CD4-positive, alpha-beta T cell (primary cell): ENCODE measurements at regions not wholly inside any gene's neighbourhood (a gene's known extent, or its start where the extent isn't known, plus 50 kb on each side); places are given as distances from the start of the nearest gene placed in this dataset.

Experiments used
- ATAC-seq: fragments of 200-7000 bp; cut with Tn5 transposase; one replicate; pipeline ENCODE4 v1.10.0; 2022; ENCODE audit warnings: mild to moderate bottlenecking; ENCODE audit not compliant: poor library complexity
- CTCF ChIA-PET: fragments of 350-600 bp; sonication (Branson Sonifier 250); formaldehyde crosslinking; loops from one replicate; lab custom pipeline; 2021; ENCODE audit warnings: antibody characterized with exemption, inconsistent platforms; lab: Charles Lee
- POLR2A ChIA-PET: fragments of 350-600 bp; sonication (Branson Sonifier 250); formaldehyde crosslinking; loops from one replicate; lab custom pipeline; 2021; ENCODE audit warnings: antibody characterized with exemption, inconsistent platforms; lab: Charles Lee
- DNase-seq, 14 experiments: peaks; one replicate each; pipeline ENCODE4 v3.0.0-alpha.2; 2013 to 2020; ENCODE audit warnings: mixed read lengths in 2 of 14
- H3K27ac ChIP-seq, 2 donors: one replicate each; pipeline versions ENCODE4 v1.5.1 to v1.7.0; 2013; ENCODE audit warnings: low read length in 2 of 2, low read depth in 1 of 2, mild to moderate bottlenecking in 1 of 2
- H3K27me3 ChIP-seq, 2 experiments: 1 replicate in 1 of 2; 2 replicates in 1 of 2; pipeline versions ENCODE4 v1.6.1 to v1.7.0; 2013; ENCODE audit warnings: low read length in 2 of 2, control low read depth in 1 of 2, mild to moderate bottlenecking in 1 of 2, moderate library complexity in 1 of 2; ENCODE audit not compliant: insufficient read depth in 2 of 2, control insufficient read depth in 1 of 2
- H3K36me3 ChIP-seq: one replicate; pipeline ENCODE4 v1.6.1; 2013; ENCODE audit warnings: low read length, control low read depth; ENCODE audit not compliant: insufficient read depth
- H3K4me1 ChIP-seq: one replicate; pipeline ENCODE4 v1.6.1; 2013; ENCODE audit warnings: low read length, control low read depth; ENCODE audit not compliant: insufficient read depth
- H3K4me3 ChIP-seq: one replicate; pipeline ENCODE4 v1.5.1; 2013; ENCODE audit warnings: mild to moderate bottlenecking, low read length, moderate library complexity
- H3K9me3 ChIP-seq, 2 experiments: 1 replicate in 1 of 2; 2 replicates in 1 of 2; pipeline versions ENCODE4 v1.6.1 to v1.7.0; 2013; ENCODE audit warnings: low read length in 2 of 2, mild to moderate bottlenecking in 2 of 2, control low read depth in 1 of 2, moderate library complexity in 1 of 2; ENCODE audit not compliant: control insufficient read depth in 1 of 2, insufficient read depth in 1 of 2
- H3K27ac Mint-ChIP-seq: one replicate; pipeline ENCODE4 v1.8.0; 2020; ENCODE audit warnings: mixed read lengths
- H3K27me3 Mint-ChIP-seq: one replicate; pipeline ENCODE4 v1.8.0; 2021; ENCODE audit warnings: mixed read lengths
- H3K36me3 Mint-ChIP-seq: one replicate; pipeline ENCODE4 v1.8.0; 2021; ENCODE audit warnings: low read depth, mixed read lengths
- H3K4me1 Mint-ChIP-seq: one replicate; pipeline ENCODE4 v1.8.0; 2021; ENCODE audit warnings: low read depth, mixed read lengths
- H3K4me3 Mint-ChIP-seq: one replicate; pipeline ENCODE4 v1.8.0; 2020; ENCODE audit warnings: mild to moderate bottlenecking, mixed read lengths
- H3K9me3 Mint-ChIP-seq: one replicate; pipeline ENCODE4 v1.8.0; 2020; ENCODE audit warnings: mixed read lengths
- CTCF ChIP-seq: fragments of 200-600 bp; IDR thresholded peaks from one replicate; pipeline ENCODE4 v1.8.0; 2022; ENCODE audit warnings: antibody characterized with exemption, mild to moderate bottlenecking
- intact Hi-C, 2 experiments: fragments of 100-400 bp; cut with DNase I in 1 of 2; cut with micrococcal nuclease in 1 of 2; formaldehyde crosslinking; loops; one replicate each; pipeline versions ENCODE4 v1.15.1 to v1.9.0; 2023 to 2025; cut with DNase I, micrococcal nuclease

DNA sequence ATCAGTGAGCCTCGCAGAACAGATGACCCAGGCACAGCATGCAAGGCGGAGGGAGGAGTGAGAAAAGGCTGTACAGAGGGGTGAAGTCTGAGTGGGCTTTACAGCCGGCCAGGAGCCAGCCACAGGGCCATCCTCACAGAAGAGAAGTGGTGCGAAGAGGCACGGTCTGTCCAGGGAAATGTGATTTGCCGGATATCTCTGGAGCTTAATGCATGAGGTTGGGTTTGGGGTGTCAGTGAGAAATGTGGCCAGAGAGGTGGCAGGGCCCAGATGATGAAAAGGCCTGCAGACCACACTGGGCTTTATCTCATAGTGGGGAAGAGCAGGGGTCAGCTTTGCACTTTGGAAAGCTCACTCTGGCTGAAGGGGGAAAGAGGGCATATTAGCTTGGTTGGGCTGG lies 255.2 kb downstream of the BUD13 start:
- CTCF ChIA-PET: no interaction called here
- Histone ChIP-seq H3K27ac (no peak overlapping the region), H3K4me1 (no peaks in the 10 kb centered on the region), H3K27me3 (peaks cover 9 to 11% of the 10 kb centered on the region in 2 experiments), H3K36me3 (no peaks in the 10 kb centered on the region), H3K9me3 (no peaks in the 10 kb centered on the region), H3K4me3 (no peak overlapping the region)
- Mint-ChIP-seq H3K27me3 (peaks cover 47% of the 10 kb centered on the region), H3K4me3 (no peak overlapping the region), H3K4me1 (no peaks in the 10 kb centered on the region), H3K36me3 (no peaks in the 10 kb centered on the region), H3K9me3 (no peaks in the 10 kb centered on the region), H3K27ac (no peak overlapping the region)
- ATAC-seq: no peak
- intact Hi-C loops: no loop called here
- no peak for TF ChIP-seq CTCF
- POLR2A ChIA-PET: no interaction called here
- DNase-seq: no peak

DNA sequence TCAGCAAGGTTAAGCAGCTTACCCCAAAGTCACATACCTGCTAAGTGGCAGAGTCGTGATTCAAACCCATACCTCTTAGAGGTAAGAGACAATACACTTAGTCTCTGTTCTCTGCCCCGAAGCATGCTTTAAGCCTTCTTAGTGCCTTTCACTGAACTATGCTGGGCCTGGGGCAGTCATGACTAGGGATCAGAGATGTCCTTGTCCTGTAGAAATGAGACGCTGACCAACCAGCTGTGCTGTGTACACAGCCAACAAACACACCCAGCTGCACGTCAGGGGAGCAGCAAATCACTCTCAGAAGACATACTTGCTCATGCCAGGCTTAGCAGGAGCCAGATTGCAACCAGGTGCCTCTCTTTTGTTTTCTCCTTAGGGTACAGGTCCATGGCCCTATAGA lies 255.7 kb downstream of the BUD13 start:
- no peak for TF ChIP-seq CTCF
- ChIA-PET POLR2A (no interaction called here), CTCF (no interaction called here)
- Mint-ChIP-seq H3K4me3 (no peak overlapping the region), H3K4me1 (no peaks in the 10 kb centered on the region), H3K36me3 (no peaks in the 10 kb centered on the region), H3K27ac (no peak overlapping the region), H3K9me3 (no peaks in the 10 kb centered on the region), H3K27me3 (peaks cover 52% of the 10 kb centered on the region)
- intact Hi-C loops: no loop called here
- H3K4me1 ChIP-seq: no peaks in the 10 kb centered on the region
- no peak for DNase-seq
- no peak overlapping the region for H3K4me3 ChIP-seq
- no peak for ATAC-seq
- H3K36me3 ChIP-seq: no peaks in the 10 kb centered on the region
- H3K9me3 ChIP-seq: no peaks in the 10 kb centered on the region
- H3K27ac ChIP-seq: no peak overlapping the region
- H3K27me3 ChIP-seq: peaks cover 9 to 11% of the 10 kb centered on the region in 2 experiments

- DNase-seq: no peak
- no peak overlapping the region for H3K4me3 Mint-ChIP-seq
- no peaks in the 10 kb centered on the region for H3K4me1 ChIP-seq
- POLR2A ChIA-PET: no interaction called here
- no peaks in the 10 kb centered on the region for H3K36me3 ChIP-seq
- no peak for ATAC-seq
- peaks cover 53% of the 10 kb centered on the region for H3K27me3 Mint-ChIP-seq
- H3K4me3 ChIP-seq: no peak overlapping the region
- TF ChIP-seq CTCF: no peak
- H3K27me3 ChIP-seq: peaks cover 9 to 11% of the 10 kb centered on the region in 2 experiments
- H3K27ac ChIP-seq: no peak overlapping the region
- CTCF ChIA-PET: no interaction called here
- no peaks in the 10 kb centered on the region for H3K36me3 Mint-ChIP-seq
- no peak overlapping the region for H3K27ac Mint-ChIP-seq
- H3K9me3 ChIP-seq: no peaks in the 10 kb centered on the region
- intact Hi-C loops: no loop called here
- H3K9me3 Mint-ChIP-seq: no peaks in the 10 kb centered on the region
- H3K4me1 Mint-ChIP-seq: no peaks in the 10 kb centered on the region
These were observed 257.1 kb downstream of the BUD13 start for GRCh38 chr11:116515664-116516184.
